ENCODE measurements at regions not wholly inside any gene's neighbourhood (a gene's known extent, or its start where the extent isn't known, plus 50 kb on each side); places are given as distances from the start of the nearest gene placed in this dataset.

GRCh38 chr4:146577111-146577510 lies 55.4 kb upstream of the SLC10A7 start:
- no peaks in the 10 kb centered on the region for H3K9me3 Mint-ChIP-seq
- CTCF ChIA-PET: no interaction called here
- no peaks in the 10 kb centered on the region for H3K36me3 Mint-ChIP-seq (ENCODE audit: low read depth)
- POLR2A ChIA-PET: no interaction called here
- no peak for DNase-seq
- no peak overlapping the region for H3K4me3 Mint-ChIP-seq
- peaks cover 3% of the 10 kb centered on the region for H3K27me3 Mint-ChIP-seq
- H3K4me1 Mint-ChIP-seq: no peaks in the 10 kb centered on the region
- H3K27ac Mint-ChIP-seq: no peak overlapping the region

GRCh38 chr4:146582864-146583263 lies 55.8 kb upstream of the POU4F2 start:
- POLR2A ChIA-PET: no interaction called here
- Mint-ChIP-seq H3K36me3 (ENCODE audit: low read depth) (no peaks in the 10 kb centered on the region), H3K4me3 (no peak overlapping the region), H3K27me3 (no peaks in the 10 kb centered on the region), H3K27ac (no peak overlapping the region), H3K4me1 (no peaks in the 10 kb centered on the region), H3K9me3 (no peaks in the 10 kb centered on the region)
- CTCF ChIA-PET: no interaction called here
- no peak for DNase-seq

GRCh38 chr4:146585761-146586333 lies 52.8 kb upstream of the POU4F2 start:
- no peaks in the 10 kb centered on the region for H3K4me1 Mint-ChIP-seq
- ChIA-PET CTCF (interaction anchor here (1.3 to 1.5 kb wide), 2 partner anchors 12 to 18 kb away, joined by 3 to 4 read pairs; no protein-coding TSS in a partner anchor), POLR2A (no interaction called here)
- no peak overlapping the region for H3K4me3 Mint-ChIP-seq
- H3K27me3 Mint-ChIP-seq: no peaks in the 10 kb centered on the region
- no peaks in the 10 kb centered on the region for H3K36me3 Mint-ChIP-seq (ENCODE audit: low read depth)
- DNase-seq: no peak
- H3K9me3 Mint-ChIP-seq: no peaks in the 10 kb centered on the region
- no peak overlapping the region for H3K27ac Mint-ChIP-seq
